ENCODE measurements at regions not wholly inside any gene's neighbourhood (a gene's known extent, or its start where the extent isn't known, plus 50 kb on each side); places are given as distances from the start of the nearest gene placed in this dataset.

GRCh38 chr11:133719532-133720235 lies 125.6 kb downstream of the SPATA19 start:
- no peaks in the 10 kb centered on the region for H3F3A ChIP-seq (ENCODE audit: low read length, unreplicated experiment)
- DNase-seq = no peak
- H2AFZ ChIP-seq (ENCODE audit: low read length) = no peak overlapping the region
- ATAC-seq = no peak
- H3K27ac ChIP-seq (ENCODE audit: low read length) = no peak overlapping the region
- H3K9me3 ChIP-seq (ENCODE audit: low read length) = peaks cover 28% of the 10 kb centered on the region
- H3K79me2 ChIP-seq (ENCODE audit: low read length) = no peaks in the 10 kb centered on the region
- no peak overlapping the region for H3K4me2 ChIP-seq (ENCODE audit: low read length)
- no TSS peak for BruUV-seq (replicated peaks)
- H3K9ac ChIP-seq (ENCODE audit: low read length) = no peak overlapping the region
- intact Hi-C loops (cut with micrococcal nuclease) = no loop called here
- ChIA-PET CTCF (no interaction called here), POLR2A (ENCODE audit: unreplicated experiment) (no interaction called here)
- H3K4me1 ChIP-seq (ENCODE audit: insufficient read depth, low read length) = no peaks in the 10 kb centered on the region
- no peak overlapping the region for H3K4me3 ChIP-seq (ENCODE audit: low read length)
- no peak for TF ChIP-seq EZH2 (IDR thresholded peaks at IDR 0.05; ENCODE audit: low read length, unreplicated experiment)
- no peak for TF ChIP-seq CTCF (conservative IDR thresholded peaks at IDR 0.05; ENCODE audit: low read depth, low read length)
- TF ChIP-seq EZH2phosphoT487 (IDR thresholded peaks at IDR 0.05; ENCODE audit: borderline replicate concordance, low read length) = no peak
- H3K36me3 ChIP-seq (ENCODE audit: low read depth, low read length) = no peaks in the 10 kb centered on the region
- H4K20me1 ChIP-seq (ENCODE audit: low read length) = no peaks in the 10 kb centered on the region
- no peaks in the 10 kb centered on the region for H3K9me2 ChIP-seq (replicated peaks; ENCODE audit: low read length)
- no peaks in the 10 kb centered on the region for H3K27me3 ChIP-seq (ENCODE audit: low read length)

GRCh38 chr11:133718831-133719230 lies 126.5 kb downstream of the SPATA19 start:
- peaks cover 2% of the 10 kb centered on the region; the same call in 1 of the 2 replicates for H3K27me3 ChIP-seq (ENCODE audit: low read length)
- ChIA-PET CTCF (no interaction called here), POLR2A (ENCODE audit: unreplicated experiment) (no interaction called here)
- TF ChIP-seq CTCF (conservative IDR thresholded peaks at IDR 0.05; ENCODE audit: low read depth, low read length) (no peak), EZH2phosphoT487 (IDR thresholded peaks at IDR 0.05; ENCODE audit: borderline replicate concordance, low read length) (no peak), EZH2 (IDR thresholded peaks at IDR 0.05; ENCODE audit: low read length, unreplicated experiment) (no peak)
- no peak overlapping the region for H2AFZ ChIP-seq (ENCODE audit: low read length)
- no peaks in the 10 kb centered on the region for H3K4me1 ChIP-seq (ENCODE audit: insufficient read depth, low read length)
- no peak overlapping the region for H3K27ac ChIP-seq (ENCODE audit: low read length)
- no peaks in the 10 kb centered on the region for H3K36me3 ChIP-seq (ENCODE audit: low read depth, low read length)
- DNase-seq (no peak), ATAC-seq (no peak)
- H4K20me1 ChIP-seq (ENCODE audit: low read length) = no peaks in the 10 kb centered on the region
- H3K4me2 ChIP-seq (ENCODE audit: low read length) = no peak overlapping the region
- H3F3A ChIP-seq (ENCODE audit: low read length, unreplicated experiment) = no peaks in the 10 kb centered on the region
- peaks cover 28% of the 10 kb centered on the region for H3K9me3 ChIP-seq (ENCODE audit: low read length)
- H3K4me3 ChIP-seq (ENCODE audit: low read length) = no peak overlapping the region
- intact Hi-C loops (cut with micrococcal nuclease) = no loop called here
- no TSS peak for BruUV-seq (replicated peaks)
- no peak overlapping the region for H3K9ac ChIP-seq (ENCODE audit: low read length)
- H3K79me2 ChIP-seq (ENCODE audit: low read length) = no peaks in the 10 kb centered on the region
- H3K9me2 ChIP-seq (replicated peaks; ENCODE audit: low read length) = no peaks in the 10 kb centered on the region

- H3K27ac ChIP-seq (ENCODE audit: low read length) = no peak overlapping the region
- no TSS peak for BruUV-seq (replicated peaks)
- H3K4me3 ChIP-seq (ENCODE audit: low read length) = no peak overlapping the region
- H2AFZ ChIP-seq (ENCODE audit: low read length) = no peak overlapping the region
- H3K79me2 ChIP-seq (ENCODE audit: low read length) = no peaks in the 10 kb centered on the region
- H3K9ac ChIP-seq (ENCODE audit: low read length) = no peak overlapping the region
- H3K36me3 ChIP-seq (ENCODE audit: low read depth, low read length) = no peaks in the 10 kb centered on the region
- ATAC-seq (no peak), DNase-seq (no peak)
- TF ChIP-seq CTCF (conservative IDR thresholded peaks at IDR 0.05; ENCODE audit: low read depth, low read length) = no peak
- no peak for TF ChIP-seq EZH2phosphoT487 (IDR thresholded peaks at IDR 0.05; ENCODE audit: borderline replicate concordance, low read length)
- no peak for TF ChIP-seq EZH2 (IDR thresholded peaks at IDR 0.05; ENCODE audit: low read length, unreplicated experiment)
- H3F3A ChIP-seq (ENCODE audit: low read length, unreplicated experiment) = no peaks in the 10 kb centered on the region
- no peak overlapping the region for H3K4me2 ChIP-seq (ENCODE audit: low read length)
- ChIA-PET POLR2A (ENCODE audit: unreplicated experiment) (no interaction called here), CTCF (no interaction called here)
- no peaks in the 10 kb centered on the region for H4K20me1 ChIP-seq (ENCODE audit: low read length)
- H3K4me1 ChIP-seq (ENCODE audit: insufficient read depth, low read length) = no peaks in the 10 kb centered on the region
- H3K27me3 ChIP-seq (ENCODE audit: low read length) = peaks cover 6% of the 10 kb centered on the region; the same call in 1 of the 2 replicates
- H3K9me3 ChIP-seq (ENCODE audit: low read length) = peaks cover 28% of the 10 kb centered on the region
- intact Hi-C loops (cut with micrococcal nuclease) = no loop called here
- no peaks in the 10 kb centered on the region for H3K9me2 ChIP-seq (replicated peaks; ENCODE audit: low read length)
Measured at GRCh38 chr11:133718238-133718637, 127.1 kb downstream of the SPATA19 start.
